Activated naive CD8-positive, alpha-beta T cell treated with anti-CD3 and anti-CD28 coated beads for 36 hours (primary cell): ENCODE measurements at regions not wholly inside any gene's neighbourhood (a gene's known extent, or its start where the extent isn't known, plus 50 kb on each side); places are given as distances from the start of the nearest gene placed in this dataset.

Source experiments
- DNase-seq: peaks from one replicate; pipeline ENCODE4 v3.0.0; 2021
- H3K27ac Mint-ChIP-seq: one replicate; pipeline ENCODE4 v1.8.0; 2022; ENCODE audit warnings: mild to moderate bottlenecking, moderate library complexity, mixed read lengths
- H3K27me3 Mint-ChIP-seq: one replicate; pipeline ENCODE4 v1.8.0; 2022; ENCODE audit warnings: mild to moderate bottlenecking, mixed read lengths
- H3K36me3 Mint-ChIP-seq: one replicate; pipeline ENCODE4 v1.8.0; 2021; ENCODE audit warnings: mild to moderate bottlenecking, mixed read lengths
- H3K4me1 Mint-ChIP-seq: one replicate; pipeline ENCODE4 v1.8.0; 2021; ENCODE audit warnings: mixed read lengths
- H3K4me3 Mint-ChIP-seq: one replicate; pipeline ENCODE4 v1.8.0; 2022; ENCODE audit warnings: mild to moderate bottlenecking, moderate library complexity, mixed read lengths
- H3K9me3 Mint-ChIP-seq: one replicate; pipeline ENCODE4 v1.8.0; 2022; ENCODE audit warnings: mixed read lengths

GRCh38 chr17:33482636-33483035 lies 189.5 kb upstream of the ASIC2 start:
- no peak for DNase-seq
- no peak overlapping the region for H3K4me3 Mint-ChIP-seq
- no peaks in the 10 kb centered on the region for H3K4me1 Mint-ChIP-seq
- no peaks in the 10 kb centered on the region for H3K36me3 Mint-ChIP-seq
- H3K27ac Mint-ChIP-seq, result no peak overlapping the region
- no peaks in the 10 kb centered on the region for H3K27me3 Mint-ChIP-seq
- no peaks in the 10 kb centered on the region for H3K9me3 Mint-ChIP-seq

- no peak for DNase-seq
- Mint-ChIP-seq H3K27ac (no peak overlapping the region), H3K4me3 (no peak overlapping the region), H3K27me3 (no peaks in the 10 kb centered on the region), H3K36me3 (no peaks in the 10 kb centered on the region), H3K4me1 (no peaks in the 10 kb centered on the region), H3K9me3 (no peaks in the 10 kb centered on the region)
These were observed 191.5 kb upstream of the ASIC2 start for GRCh38 chr17:33484559-33484958.

GRCh38 chr17:33486135-33486885 lies 193.2 kb upstream of the ASIC2 start:
- Mint-ChIP-seq H3K9me3 (no peaks in the 10 kb centered on the region), H3K36me3 (no peaks in the 10 kb centered on the region), H3K27ac (no peak overlapping the region), H3K4me3 (no peak overlapping the region), H3K27me3 (no peaks in the 10 kb centered on the region), H3K4me1 (no peaks in the 10 kb centered on the region)
- no peak for DNase-seq

GRCh38 chr17:33487187-33487879 lies 194.2 kb upstream of the ASIC2 start:
- H3K27ac Mint-ChIP-seq, result no peak overlapping the region
- no peaks in the 10 kb centered on the region for H3K27me3 Mint-ChIP-seq
- no peak for DNase-seq
- H3K9me3 Mint-ChIP-seq, result no peaks in the 10 kb centered on the region
- H3K4me1 Mint-ChIP-seq, result no peaks in the 10 kb centered on the region
- H3K36me3 Mint-ChIP-seq, result no peaks in the 10 kb centered on the region
- no peak overlapping the region for H3K4me3 Mint-ChIP-seq

GRCh38 chr17:33491871-33492481 lies 198.9 kb upstream of the ASIC2 start:
- no peaks in the 10 kb centered on the region for H3K4me1 Mint-ChIP-seq
- H3K4me3 Mint-ChIP-seq, result no peak overlapping the region
- H3K27ac Mint-ChIP-seq, result no peak overlapping the region
- no peaks in the 10 kb centered on the region for H3K36me3 Mint-ChIP-seq
- DNase-seq, result no peak
- no peaks in the 10 kb centered on the region for H3K9me3 Mint-ChIP-seq
- peaks cover 7% of the 10 kb centered on the region for H3K27me3 Mint-ChIP-seq

GRCh38 chr17:33492731-33493265 lies 199.7 kb upstream of the ASIC2 start:
- Mint-ChIP-seq H3K4me3 (no peak overlapping the region), H3K4me1 (no peaks in the 10 kb centered on the region), H3K27me3 (peaks cover 7% of the 10 kb centered on the region), H3K9me3 (no peaks in the 10 kb centered on the region), H3K27ac (no peak overlapping the region), H3K36me3 (no peaks in the 10 kb centered on the region)
- no peak for DNase-seq

- DNase-seq, result no peak
- Mint-ChIP-seq H3K27me3 (peaks cover 7% of the 10 kb centered on the region), H3K27ac (no peak overlapping the region), H3K4me3 (no peak overlapping the region), H3K4me1 (no peaks in the 10 kb centered on the region), H3K9me3 (no peaks in the 10 kb centered on the region), H3K36me3 (no peaks in the 10 kb centered on the region)
These were observed 200.5 kb upstream of the ASIC2 start for GRCh38 chr17:33493566-33493965.

GRCh38 chr17:33494151-33494550 lies 201.1 kb upstream of the ASIC2 start:
- H3K27me3 Mint-ChIP-seq, result peaks cover 7% of the 10 kb centered on the region

GRCh38 chr17:33497623-33498022 lies 204.5 kb upstream of the ASIC2 start:
- no peak for DNase-seq
- Mint-ChIP-seq H3K4me1 (no peaks in the 10 kb centered on the region), H3K36me3 (no peaks in the 10 kb centered on the region), H3K4me3 (no peak overlapping the region), H3K9me3 (no peaks in the 10 kb centered on the region), H3K27me3 (peaks cover 10% of the 10 kb centered on the region), H3K27ac (no peak overlapping the region)

More at GRCh38 chr17:33494151-33494550, 201.1 kb upstream of the ASIC2 start:
- Mint-ChIP-seq H3K9me3 (no peaks in the 10 kb centered on the region), H3K4me3 (no peak overlapping the region), H3K4me1 (no peaks in the 10 kb centered on the region), H3K27ac (no peak overlapping the region), H3K36me3 (no peaks in the 10 kb centered on the region)
- no peak for DNase-seq

- no peaks in the 10 kb centered on the region for H3K36me3 Mint-ChIP-seq
- no peak overlapping the region for H3K4me3 Mint-ChIP-seq
- no peaks in the 10 kb centered on the region for H3K9me3 Mint-ChIP-seq
- no peak overlapping the region for H3K27ac Mint-ChIP-seq
- no peak for DNase-seq
- H3K27me3 Mint-ChIP-seq, result peaks cover 10% of the 10 kb centered on the region
- no peaks in the 10 kb centered on the region for H3K4me1 Mint-ChIP-seq
These were observed 205.0 kb upstream of the ASIC2 start for GRCh38 chr17:33498069-33498468.

- H3K4me3 Mint-ChIP-seq, result no peak overlapping the region
- H3K4me1 Mint-ChIP-seq, result no peaks in the 10 kb centered on the region
- peaks cover 7% of the 10 kb centered on the region for H3K27me3 Mint-ChIP-seq
- DNase-seq, result no peak
- H3K27ac Mint-ChIP-seq, result no peak overlapping the region
- H3K9me3 Mint-ChIP-seq, result no peaks in the 10 kb centered on the region
- H3K36me3 Mint-ChIP-seq, result no peaks in the 10 kb centered on the region
These were observed 205.9 kb upstream of the ASIC2 start for GRCh38 chr17:33499040-33499439.

- Mint-ChIP-seq H3K9me3 (no peaks in the 10 kb centered on the region), H3K36me3 (no peaks in the 10 kb centered on the region), H3K4me1 (no peaks in the 10 kb centered on the region), H3K27ac (no peak overlapping the region), H3K4me3 (no peak overlapping the region), H3K27me3 (peaks cover 7% of the 10 kb centered on the region)
- no peak for DNase-seq
These were observed 207.1 kb upstream of the ASIC2 start for GRCh38 chr17:33500151-33500550.

- Mint-ChIP-seq H3K4me1 (no peaks in the 10 kb centered on the region), H3K36me3 (no peaks in the 10 kb centered on the region), H3K4me3 (no peak overlapping the region), H3K9me3 (no peaks in the 10 kb centered on the region), H3K27ac (no peak overlapping the region), H3K27me3 (peaks cover 10% of the 10 kb centered on the region)
- no peak for DNase-seq
These were observed 208.1 kb upstream of the ASIC2 start for GRCh38 chr17:33501185-33501584.

- Mint-ChIP-seq H3K4me1 (peaks cover 3% of the 10 kb centered on the region), H3K9me3 (no peaks in the 10 kb centered on the region), H3K27ac (no peak overlapping the region), H3K36me3 (no peaks in the 10 kb centered on the region), H3K4me3 (no peak overlapping the region), H3K27me3 (peaks cover 31% of the 10 kb centered on the region)
- no peak for DNase-seq
These were observed 211.5 kb upstream of the ASIC2 start for GRCh38 chr17:33504571-33504970.

GRCh38 chr17:33506889-33507650 lies 214.0 kb upstream of the ASIC2 start:
- no peak for DNase-seq
- Mint-ChIP-seq H3K27me3 (peaks cover 36% of the 10 kb centered on the region), H3K4me1 (peaks cover 10% of the 10 kb centered on the region), H3K9me3 (peaks cover 4% of the 10 kb centered on the region), H3K4me3 (no peak overlapping the region), H3K27ac (no peak overlapping the region), H3K36me3 (no peaks in the 10 kb centered on the region)
